ENCODE measurements at regions not wholly inside any gene's neighbourhood (a gene's known extent, or its start where the extent isn't known, plus 50 kb on each side); places are given as distances from the start of the nearest gene placed in this dataset.

DNA sequence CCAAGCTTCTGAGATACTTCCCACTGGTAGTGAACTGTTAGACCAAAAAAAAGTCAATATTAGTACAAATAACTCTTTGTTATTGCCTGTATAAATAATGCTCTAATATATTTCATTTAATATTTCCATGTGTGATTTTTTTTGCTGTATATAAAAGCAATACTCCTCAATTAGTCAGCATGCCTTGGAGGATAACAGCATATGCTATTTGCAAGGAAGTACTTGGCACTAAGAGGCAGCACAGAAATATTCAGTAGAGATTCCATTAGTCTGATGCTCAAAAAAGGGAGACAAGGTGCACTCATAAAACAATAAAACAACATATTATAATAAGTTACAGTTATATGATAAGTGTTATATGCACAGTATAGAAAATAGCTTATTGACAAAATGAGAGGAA is 296.6 kb upstream of the MPDZ start:
- Mint-ChIP-seq H3K27ac (no peak overlapping the region), H3K4me1 (peaks cover 6% of the 10 kb centered on the region), H3K9me3 (no peaks in the 10 kb centered on the region), H3K4me3 (no peak overlapping the region), H3K36me3 (ENCODE audit: low read depth) (no peaks in the 10 kb centered on the region), H3K27me3 (ENCODE audit: insufficient read depth) (no peaks in the 10 kb centered on the region)
- Histone ChIP-seq H3K4me3 (ENCODE audit: low read length) (no peak overlapping the region), H3K9me3 (ENCODE audit: control insufficient read depth, low read length) (no peaks in the 10 kb centered on the region), H3K27me3 (ENCODE audit: control insufficient read depth, insufficient read depth, low read length, poor library complexity, severe bottlenecking) (no peaks in the 10 kb centered on the region), H3K9ac (ENCODE audit: extremely low read depth, low read length, poor library complexity, severe bottlenecking) (no peak overlapping the region), H3K36me3 (ENCODE audit: control insufficient read depth, insufficient read depth, low read length) (no peaks in the 10 kb centered on the region), H3K4me1 (ENCODE audit: control insufficient read depth, insufficient read depth, low read length) (no peaks in the 10 kb centered on the region), H3K27ac (ENCODE audit: low read depth, low read length) (no peak overlapping the region)
- no peak for TF ChIP-seq CTCF (conservative IDR thresholded peaks at IDR 0.05)
- DNase-seq = no peak

DNA sequence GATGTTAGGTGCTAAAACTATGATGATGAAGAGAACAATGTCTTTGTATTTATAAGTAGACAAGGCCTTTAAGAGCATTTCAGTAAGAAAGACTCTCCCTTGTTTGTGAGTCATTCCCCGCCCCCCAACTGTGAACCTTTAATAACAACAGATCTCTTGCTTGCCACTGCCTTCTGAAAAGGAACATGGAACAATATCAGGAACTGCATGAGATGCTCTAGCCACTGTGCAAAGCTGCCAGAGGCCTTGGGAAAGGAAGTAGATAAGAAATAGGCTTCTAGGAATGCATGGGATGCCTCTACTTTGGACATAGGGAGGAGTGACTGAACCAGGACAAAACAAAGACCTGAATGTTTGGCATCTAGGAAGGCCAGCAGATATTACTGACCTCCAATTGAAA is 296.1 kb upstream of the MPDZ start:
- no peak overlapping the region for H3K4me3 ChIP-seq (ENCODE audit: low read length)
- no peaks in the 10 kb centered on the region for H3K9me3 ChIP-seq (ENCODE audit: control insufficient read depth, low read length)
- peak overlapping the region; percentile 30 for H3K27ac ChIP-seq (ENCODE audit: low read depth, low read length)
- no peaks in the 10 kb centered on the region for H3K27me3 Mint-ChIP-seq (ENCODE audit: insufficient read depth)
- H3K27me3 ChIP-seq (ENCODE audit: control insufficient read depth, insufficient read depth, low read length, poor library complexity, severe bottlenecking) = no peaks in the 10 kb centered on the region
- DNase-seq = no peak
- no peaks in the 10 kb centered on the region for H3K9me3 Mint-ChIP-seq
- no peaks in the 10 kb centered on the region for H3K36me3 ChIP-seq (ENCODE audit: control insufficient read depth, insufficient read depth, low read length)
- H3K36me3 Mint-ChIP-seq (ENCODE audit: low read depth) = no peaks in the 10 kb centered on the region
- no peak overlapping the region for H3K27ac Mint-ChIP-seq
- peaks cover 6% of the 10 kb centered on the region for H3K4me1 Mint-ChIP-seq
- H3K4me3 Mint-ChIP-seq = no peak overlapping the region
- 86 to 97% methylated on average over 1 of the region's 1 CpG for WGBS, 2 experiments (ENCODE audit: insufficient coverage in 1 of 2, insufficient read length in 1 of 2)
- H3K9ac ChIP-seq (ENCODE audit: extremely low read depth, low read length, poor library complexity, severe bottlenecking) = no peak overlapping the region
- TF ChIP-seq CTCF (conservative IDR thresholded peaks at IDR 0.05) = no peak
- H3K4me1 ChIP-seq (ENCODE audit: control insufficient read depth, insufficient read depth, low read length) = no peaks in the 10 kb centered on the region

DNA sequence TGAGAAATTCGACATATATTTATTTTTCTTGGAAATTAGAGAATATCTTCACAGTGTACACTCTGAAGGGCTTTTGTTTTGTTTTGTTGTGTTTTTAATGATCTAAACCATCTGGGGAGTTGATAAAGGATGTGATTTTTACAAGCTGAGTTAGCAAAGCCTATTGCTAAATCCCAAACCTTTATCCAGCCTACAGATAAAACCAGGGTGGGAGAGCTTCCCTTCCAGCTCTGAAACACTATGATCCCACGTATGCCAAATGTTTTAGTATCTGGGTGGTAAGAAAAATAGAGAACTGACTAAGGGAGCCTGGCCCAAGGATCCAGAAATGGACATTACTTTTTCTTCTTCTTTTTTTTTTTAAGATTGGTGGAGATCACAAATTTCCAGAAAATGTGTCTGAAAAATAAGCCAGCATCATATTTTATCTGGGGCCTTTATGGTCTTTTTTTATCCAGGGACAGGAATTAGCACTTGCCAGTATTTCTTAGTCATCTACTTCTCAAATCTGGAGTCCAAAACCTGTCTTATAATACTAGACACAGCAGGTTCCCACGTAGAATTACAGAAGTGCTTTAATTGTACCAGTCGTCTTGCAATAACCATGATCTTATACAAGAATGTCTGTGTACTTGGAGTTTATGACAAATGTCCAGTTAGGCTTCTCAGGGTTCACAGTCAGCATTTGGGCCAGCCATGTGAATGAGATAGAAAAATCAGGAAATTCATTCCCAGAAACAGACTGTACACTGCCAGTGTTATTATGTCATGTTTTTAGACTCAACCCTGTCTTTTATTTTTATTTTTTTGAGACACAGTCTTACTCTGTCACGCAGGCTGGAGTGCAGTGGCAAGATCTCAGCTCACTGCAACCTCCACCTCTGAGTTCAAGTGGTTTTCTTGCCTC is 290.8 kb upstream of the MPDZ start:
- Mint-ChIP-seq H3K36me3 (ENCODE audit: low read depth) (no peaks in the 10 kb centered on the region), H3K27me3 (ENCODE audit: insufficient read depth) (peaks cover 12% of the 10 kb centered on the region), H3K27ac (no peak overlapping the region), H3K4me3 (no peak overlapping the region), H3K4me1 (peaks cover 12% of the 10 kb centered on the region), H3K9me3 (no peaks in the 10 kb centered on the region)
- Histone ChIP-seq H3K9ac (ENCODE audit: extremely low read depth, low read length, poor library complexity, severe bottlenecking) (no peak overlapping the region), H3K27ac (ENCODE audit: low read depth, low read length) (no peak overlapping the region), H3K27me3 (ENCODE audit: control insufficient read depth, insufficient read depth, low read length, poor library complexity, severe bottlenecking) (no peaks in the 10 kb centered on the region), H3K36me3 (ENCODE audit: control insufficient read depth, insufficient read depth, low read length) (no peaks in the 10 kb centered on the region), H3K4me3 (ENCODE audit: low read length) (no peak overlapping the region), H3K4me1 (ENCODE audit: control insufficient read depth, insufficient read depth, low read length) (no peaks in the 10 kb centered on the region), H3K9me3 (ENCODE audit: control insufficient read depth, low read length) (no peaks in the 10 kb centered on the region)
- 83 to 89% methylated on average over 2 to 5 of the region's 5 CpGs for WGBS, 2 experiments (ENCODE audit: insufficient coverage in 1 of 2, insufficient read length in 1 of 2)
- no peak for TF ChIP-seq CTCF (conservative IDR thresholded peaks at IDR 0.05)
- DNase-seq = no peak
